ENCODE measurements at regions not wholly inside any gene's neighbourhood (a gene's known extent, or its start where the extent isn't known, plus 50 kb on each side); places are given as distances from the start of the nearest gene placed in this dataset.

DNA sequence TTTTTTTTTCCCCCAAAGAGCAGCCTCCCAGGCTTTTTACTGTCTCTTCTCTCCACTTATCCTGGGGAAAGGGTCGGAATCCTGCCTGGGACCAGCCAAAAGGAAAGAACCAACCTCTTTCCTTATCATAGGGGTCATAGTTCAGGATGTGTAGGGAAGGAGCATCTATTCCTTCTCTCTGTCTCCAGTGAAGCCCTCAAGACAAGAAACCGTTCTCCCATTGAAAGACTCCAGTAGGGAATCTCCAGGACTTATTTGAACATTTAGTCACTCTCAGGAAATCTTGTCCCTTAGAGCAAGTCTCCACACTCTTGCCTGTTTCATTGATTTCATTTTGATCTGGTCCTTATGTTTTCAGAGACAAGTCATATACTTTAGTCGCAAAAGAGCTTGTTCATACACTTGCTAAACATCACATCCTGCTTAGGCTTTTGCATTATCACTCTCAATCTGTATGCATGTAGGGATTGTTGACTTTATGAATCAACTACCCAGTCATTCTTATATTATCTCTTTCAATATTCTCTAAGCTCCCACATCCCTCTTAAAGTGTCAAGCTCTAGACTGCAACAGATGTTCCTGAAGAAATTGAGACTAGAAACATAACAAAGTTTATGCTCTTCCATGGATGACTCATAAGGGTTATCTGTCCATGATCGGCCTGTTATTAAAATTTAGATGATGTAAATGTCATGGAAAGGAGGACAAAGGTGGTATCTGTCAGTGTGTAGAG, 116.2 kb upstream of the ST6GAL2 start:
- TF ChIP-seq RFX5 (IDR thresholded peaks at IDR 0.05; ENCODE audit: low read length) (no peak), TAF1 (IDR thresholded peaks at IDR 0.05; ENCODE audit: borderline replicate concordance, low read depth, low read length) (no peak), YY1 (IDR thresholded peaks at IDR 0.05; ENCODE audit: low read depth) (no peak), EZH2phosphoT487 (IDR thresholded peaks at IDR 0.05; ENCODE audit: borderline replicate concordance, low read depth) (no peak), SMC3 (IDR thresholded peaks at IDR 0.05; ENCODE audit: low read depth, low read length) (no peak)
- TF ChIP-seq, protein P1, sequence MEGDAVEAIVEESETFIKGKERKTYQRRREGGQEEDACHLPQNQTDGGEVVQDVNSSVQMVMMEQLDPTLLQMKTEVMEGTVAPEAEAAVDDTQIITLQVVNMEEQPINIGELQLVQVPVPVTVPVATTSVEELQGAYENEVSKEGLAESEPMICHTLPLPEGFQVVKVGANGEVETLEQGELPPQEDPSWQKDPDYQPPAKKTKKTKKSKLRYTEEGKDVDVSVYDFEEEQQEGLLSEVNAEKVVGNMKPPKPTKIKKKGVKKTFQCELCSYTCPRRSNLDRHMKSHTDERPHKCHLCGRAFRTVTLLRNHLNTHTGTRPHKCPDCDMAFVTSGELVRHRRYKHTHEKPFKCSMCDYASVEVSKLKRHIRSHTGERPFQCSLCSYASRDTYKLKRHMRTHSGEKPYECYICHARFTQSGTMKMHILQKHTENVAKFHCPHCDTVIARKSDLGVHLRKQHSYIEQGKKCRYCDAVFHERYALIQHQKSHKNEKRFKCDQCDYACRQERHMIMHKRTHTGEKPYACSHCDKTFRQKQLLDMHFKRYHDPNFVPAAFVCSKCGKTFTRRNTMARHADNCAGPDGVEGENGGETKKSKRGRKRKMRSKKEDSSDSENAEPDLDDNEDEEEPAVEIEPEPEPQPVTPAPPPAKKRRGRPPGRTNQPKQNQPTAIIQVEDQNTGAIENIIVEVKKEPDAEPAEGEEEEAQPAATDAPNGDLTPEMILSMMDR (IDR thresholded peaks at IDR 0.05): no peak
- TF ChIP-seq, protein P2, sequence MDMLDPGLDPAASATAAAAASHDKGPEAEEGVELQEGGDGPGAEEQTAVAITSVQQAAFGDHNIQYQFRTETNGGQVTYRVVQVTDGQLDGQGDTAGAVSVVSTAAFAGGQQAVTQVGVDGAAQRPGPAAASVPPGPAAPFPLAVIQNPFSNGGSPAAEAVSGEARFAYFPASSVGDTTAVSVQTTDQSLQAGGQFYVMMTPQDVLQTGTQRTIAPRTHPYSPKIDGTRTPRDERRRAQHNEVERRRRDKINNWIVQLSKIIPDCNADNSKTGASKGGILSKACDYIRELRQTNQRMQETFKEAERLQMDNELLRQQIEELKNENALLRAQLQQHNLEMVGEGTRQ (IDR thresholded peaks at IDR 0.05; ENCODE audit: borderline replicate concordance, low read depth, low read length): no peak
- TF ChIP-seq, protein P3, sequence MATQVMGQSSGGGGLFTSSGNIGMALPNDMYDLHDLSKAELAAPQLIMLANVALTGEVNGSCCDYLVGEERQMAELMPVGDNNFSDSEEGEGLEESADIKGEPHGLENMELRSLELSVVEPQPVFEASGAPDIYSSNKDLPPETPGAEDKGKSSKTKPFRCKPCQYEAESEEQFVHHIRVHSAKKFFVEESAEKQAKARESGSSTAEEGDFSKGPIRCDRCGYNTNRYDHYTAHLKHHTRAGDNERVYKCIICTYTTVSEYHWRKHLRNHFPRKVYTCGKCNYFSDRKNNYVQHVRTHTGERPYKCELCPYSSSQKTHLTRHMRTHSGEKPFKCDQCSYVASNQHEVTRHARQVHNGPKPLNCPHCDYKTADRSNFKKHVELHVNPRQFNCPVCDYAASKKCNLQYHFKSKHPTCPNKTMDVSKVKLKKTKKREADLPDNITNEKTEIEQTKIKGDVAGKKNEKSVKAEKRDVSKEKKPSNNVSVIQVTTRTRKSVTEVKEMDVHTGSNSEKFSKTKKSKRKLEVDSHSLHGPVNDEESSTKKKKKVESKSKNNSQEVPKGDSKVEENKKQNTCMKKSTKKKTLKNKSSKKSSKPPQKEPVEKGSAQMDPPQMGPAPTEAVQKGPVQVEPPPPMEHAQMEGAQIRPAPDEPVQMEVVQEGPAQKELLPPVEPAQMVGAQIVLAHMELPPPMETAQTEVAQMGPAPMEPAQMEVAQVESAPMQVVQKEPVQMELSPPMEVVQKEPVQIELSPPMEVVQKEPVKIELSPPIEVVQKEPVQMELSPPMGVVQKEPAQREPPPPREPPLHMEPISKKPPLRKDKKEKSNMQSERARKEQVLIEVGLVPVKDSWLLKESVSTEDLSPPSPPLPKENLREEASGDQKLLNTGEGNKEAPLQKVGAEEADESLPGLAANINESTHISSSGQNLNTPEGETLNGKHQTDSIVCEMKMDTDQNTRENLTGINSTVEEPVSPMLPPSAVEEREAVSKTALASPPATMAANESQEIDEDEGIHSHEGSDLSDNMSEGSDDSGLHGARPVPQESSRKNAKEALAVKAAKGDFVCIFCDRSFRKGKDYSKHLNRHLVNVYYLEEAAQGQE (IDR thresholded peaks at IDR 0.05; ENCODE audit: low read depth, low read length): no peak
- TF ChIP-seq, protein P4, sequence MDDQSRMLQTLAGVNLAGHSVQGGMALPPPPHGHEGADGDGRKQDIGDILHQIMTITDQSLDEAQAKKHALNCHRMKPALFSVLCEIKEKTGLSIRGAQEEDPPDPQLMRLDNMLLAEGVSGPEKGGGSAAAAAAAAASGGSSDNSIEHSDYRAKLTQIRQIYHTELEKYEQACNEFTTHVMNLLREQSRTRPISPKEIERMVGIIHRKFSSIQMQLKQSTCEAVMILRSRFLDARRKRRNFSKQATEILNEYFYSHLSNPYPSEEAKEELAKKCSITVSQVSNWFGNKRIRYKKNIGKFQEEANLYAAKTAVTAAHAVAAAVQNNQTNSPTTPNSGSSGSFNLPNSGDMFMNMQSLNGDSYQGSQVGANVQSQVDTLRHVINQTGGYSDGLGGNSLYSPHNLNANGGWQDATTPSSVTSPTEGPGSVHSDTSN (IDR thresholded peaks at IDR 0.05): peak; percentile 76; the same call in 1 of the 2 replicates

All from SK-N-SH (cell line).